Skeletal muscle satellite cell (primary cell): ENCODE measurements at regions not wholly inside any gene's neighbourhood (a gene's known extent, or its start where the extent isn't known, plus 50 kb on each side); places are given as distances from the start of the nearest gene placed in this dataset. TPM values are rescaled to one million over a fixed set of nuclear protein-coding genes. Genes with fewer than 3 reads are reported as not detected.

Experiments used
- H3K27me3 ChIP-seq: 2 replicates; pipeline ENCODE4 v1.7.0; 2013; ENCODE audit warnings: low read length; ENCODE audit not compliant: control insufficient read depth, insufficient read depth
- H3K36me3 ChIP-seq: 2 replicates; pipeline ENCODE4 v1.7.0; 2013; ENCODE audit warnings: mild to moderate bottlenecking, control low read depth, low read length; ENCODE audit not compliant: insufficient read depth
- H3K4me1 ChIP-seq: 2 replicates; pipeline ENCODE4 v1.7.0; 2013; ENCODE audit warnings: low read length; ENCODE audit not compliant: control insufficient read depth, insufficient read depth
- H3K4me2 ChIP-seq: 2 replicates; pipeline ENCODE4 v1.7.0; 2013; ENCODE audit warnings: mild to moderate bottlenecking, low read length
- H3K4me3 ChIP-seq: 2 replicates; pipeline ENCODE4 v1.7.0; 2013; ENCODE audit warnings: low read length
- H3K9ac ChIP-seq: 2 replicates; pipeline ENCODE4 v1.7.0; 2013; ENCODE audit warnings: mild to moderate bottlenecking, low read depth, low read length, moderate library complexity
- H3K9me3 ChIP-seq: replicated peaks from 2 replicates; pipeline ENCODE4 v1.7.0; 2013; ENCODE audit warnings: mild to moderate bottlenecking, control low read depth, low read length
- small RNA-seq: library from RNA; depleted of rRNA; stranded (forward); fragments of <200 nt; gene quantifications from one replicate; pipeline ENCODE3, GENCODE V24; 2012

GRCh38 chr16:85562093-85562786 is 50.9 kb upstream of the GSE1 start:
- no peaks in the 10 kb centered on the region for H3K36me3 ChIP-seq
- no peaks in the 10 kb centered on the region for H3K27me3 ChIP-seq
- H3K4me2 ChIP-seq: no peak overlapping the region
- no peak overlapping the region for H3K9ac ChIP-seq
- H3K4me1 ChIP-seq: peaks cover 32% of the 10 kb centered on the region
- no peak overlapping the region for H3K4me3 ChIP-seq
- no peaks in the 10 kb centered on the region for H3K9me3 ChIP-seq

DNA sequence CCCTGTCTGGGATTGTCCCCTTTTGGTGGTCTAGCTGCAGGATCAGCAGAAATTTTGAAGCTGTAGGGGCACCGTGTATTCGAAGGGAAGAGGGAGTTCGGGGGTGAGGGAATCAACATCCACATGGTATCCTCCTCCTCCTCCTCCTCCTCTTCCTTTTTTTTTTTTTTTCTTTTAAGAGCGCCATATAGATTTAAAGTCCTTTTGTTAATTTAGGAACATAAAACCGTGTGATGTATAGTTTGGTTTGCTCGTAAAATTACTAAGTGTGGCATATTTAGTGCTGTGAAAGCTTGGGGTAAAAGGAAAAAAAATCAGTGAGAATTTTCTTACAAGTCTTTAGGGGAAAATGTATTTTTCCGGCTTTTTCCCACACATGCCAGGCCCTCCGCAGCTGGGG is 50.1 kb upstream of the GSE1 start:
- H3K36me3 ChIP-seq: no peaks in the 10 kb centered on the region
- H3K4me2 ChIP-seq: peak overlapping the region; percentile 66
- H3K9me3 ChIP-seq: no peaks in the 10 kb centered on the region
- peak overlapping the region; percentile 55 for H3K9ac ChIP-seq
- no peak overlapping the region for H3K4me3 ChIP-seq
- no peaks in the 10 kb centered on the region for H3K27me3 ChIP-seq
- H3K4me1 ChIP-seq: peaks cover 24% of the 10 kb centered on the region

Small RNAs in the stretch of these regions (small RNA-seq; reads per million reads assigned to genes)
- gene COX6CP16 (not detected), gene MIR5093 (not detected)
